ENCODE measurements at regions not wholly inside any gene's neighbourhood (a gene's known extent, or its start where the extent isn't known, plus 50 kb on each side); places are given as distances from the start of the nearest gene placed in this dataset.
"Not testable (repeated sequence)": the region's sequence is repeated elsewhere in the genome, so short reads cannot be mapped to it uniquely, and the experiment has no call there.

DNA sequence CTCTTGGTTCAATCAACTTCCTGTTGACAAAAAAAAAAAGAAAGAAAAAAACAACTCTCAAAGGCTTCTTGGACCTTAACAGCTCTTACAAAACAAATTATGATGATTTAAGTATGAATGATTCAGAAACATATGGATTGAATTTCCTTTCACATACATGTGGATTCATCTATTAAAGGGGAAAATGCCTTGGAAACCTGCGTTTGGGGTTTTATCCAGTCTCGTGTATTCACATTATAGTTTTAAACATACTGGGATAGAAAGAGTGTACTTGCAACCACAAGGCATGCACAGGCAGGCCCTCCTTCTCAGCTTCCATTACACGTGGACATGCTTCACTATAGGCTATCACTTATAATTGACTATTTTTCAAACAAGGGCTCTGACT lies 286.7 kb downstream of the INHBA start:
- Mint-ChIP-seq H3K27me3 (ENCODE audit: low read depth) (no peaks in the 10 kb centered on the region), H3K36me3 (ENCODE audit: insufficient read depth in 2 of 2) (no peaks in the 10 kb centered on the region), H3K9me3 (peaks cover 2 to 4% of the 10 kb centered on the region in 2 donors), H3K4me1 (ENCODE audit: low read depth) (no peaks in the 10 kb centered on the region), H3K27ac (no peak overlapping the region), H3K4me3 (no peak overlapping the region)
- no peak for DNase-seq
- ATAC-seq (replicated peaks in 1 of 2): no peak

DNA sequence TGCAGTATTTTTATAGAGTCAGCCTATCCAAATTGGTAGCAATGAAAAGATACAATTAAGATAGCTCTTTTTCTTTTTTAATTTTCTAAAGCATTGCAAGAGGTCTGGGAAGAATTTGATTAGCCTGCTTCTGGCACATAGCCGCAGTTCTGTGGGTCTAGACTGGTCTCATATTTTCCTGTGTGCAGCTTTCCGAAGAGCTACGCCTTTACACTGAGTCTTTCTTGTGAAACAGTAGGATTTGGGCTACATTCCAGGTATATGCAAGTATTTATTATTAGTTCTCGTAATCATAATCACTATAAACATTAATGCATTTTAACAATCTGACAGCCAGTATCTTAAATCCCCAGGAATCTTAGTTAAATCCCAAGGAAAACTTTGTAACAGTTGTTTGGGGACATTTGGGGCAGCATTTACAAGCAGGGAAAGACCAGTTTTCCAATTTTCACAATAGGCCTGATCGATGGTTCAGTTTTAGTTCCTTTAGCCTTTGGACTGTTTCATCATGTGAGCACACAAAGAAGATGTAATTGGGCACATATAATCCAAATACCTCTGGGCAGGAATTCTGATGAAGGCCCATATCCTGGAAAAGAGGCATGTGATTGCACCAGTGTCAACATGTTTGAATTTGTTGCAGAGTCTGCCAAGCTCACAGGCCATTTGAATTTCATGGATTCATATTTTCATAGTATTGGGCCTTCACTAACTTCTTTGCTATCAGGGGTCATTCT lies 287.3 kb downstream of the INHBA start:
- Mint-ChIP-seq H3K27me3 (ENCODE audit: low read depth) (no peaks in the 10 kb centered on the region), H3K36me3 (ENCODE audit: insufficient read depth in 2 of 2) (no peaks in the 10 kb centered on the region), H3K4me3 (no peak overlapping the region), H3K27ac (no peak overlapping the region), H3K4me1 (ENCODE audit: low read depth) (no peaks in the 10 kb centered on the region), H3K9me3 (peaks cover 2 to 4% of the 10 kb centered on the region in 2 donors)
- DNase-seq (no peak), ATAC-seq (replicated peaks in 1 of 2) (no peak)

DNA sequence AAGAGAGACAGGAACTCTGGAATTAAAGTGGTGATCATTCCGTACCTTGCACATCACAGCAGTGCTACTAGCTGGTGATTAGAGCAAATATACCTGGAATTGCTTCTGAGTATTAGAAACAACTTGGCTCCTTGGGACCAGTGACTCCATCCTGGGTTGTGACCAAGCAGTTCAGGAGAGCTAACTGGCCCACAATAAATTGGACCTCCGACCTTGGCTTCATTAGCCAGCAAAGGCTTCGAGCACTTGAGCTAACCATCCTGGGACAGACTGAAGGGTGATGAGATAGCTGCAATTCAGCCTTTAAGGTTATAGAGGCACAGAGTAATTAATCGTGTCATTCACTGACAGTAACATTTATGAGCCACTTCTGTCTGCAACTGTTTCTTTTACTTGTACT lies 287.8 kb downstream of the INHBA start:
- H3K27me3 Mint-ChIP-seq (ENCODE audit: low read depth): no peaks in the 10 kb centered on the region

DNA sequence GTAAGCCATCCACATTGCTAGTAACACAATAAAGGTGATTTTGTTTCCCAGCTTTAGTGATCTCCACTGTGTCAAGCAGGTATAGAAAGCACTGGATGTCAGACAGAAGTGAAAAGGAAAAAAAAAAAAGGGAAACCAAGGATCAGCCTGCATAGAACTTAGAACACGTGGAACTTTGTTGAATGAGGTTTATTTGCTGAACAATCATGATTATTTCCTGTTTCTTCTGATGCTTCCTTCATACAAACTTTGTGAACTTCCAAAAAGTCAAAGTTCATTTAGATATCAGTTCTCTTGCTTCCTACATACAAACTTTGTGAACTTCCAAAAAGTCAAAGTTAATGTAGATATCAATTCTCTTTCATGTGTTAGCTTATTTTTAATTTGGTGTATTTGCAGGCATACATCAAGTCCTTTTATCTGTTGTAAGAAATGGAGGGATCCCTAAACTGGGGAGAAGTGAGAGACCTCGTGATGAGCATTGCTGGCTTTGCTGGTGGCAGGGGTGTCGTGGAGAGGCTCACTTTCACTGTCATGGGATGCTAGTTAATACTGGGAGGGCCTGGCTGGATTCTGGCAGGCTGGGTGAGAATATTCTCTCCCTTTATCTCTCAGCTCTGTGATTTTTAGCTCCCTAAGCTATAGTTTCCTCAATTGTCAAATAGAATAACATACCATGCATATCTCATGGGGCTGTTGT lies 298.4 kb downstream of the INHBA start:
- peaks cover 0 to 1% of the 10 kb centered on the region in 2 donors for H3K36me3 Mint-ChIP-seq (ENCODE audit: insufficient read depth in 2 of 2)
- no peak overlapping the region for H3K4me3 Mint-ChIP-seq

More for the DNA sequence above, 287.8 kb downstream of the INHBA start:
- H3K27ac Mint-ChIP-seq: no peak overlapping the region
- DNase-seq (no peak), ATAC-seq (replicated peaks in 1 of 2) (no peak)
- H3K4me3 Mint-ChIP-seq: no peak overlapping the region
- H3K4me1 Mint-ChIP-seq (ENCODE audit: low read depth): no peaks in the 10 kb centered on the region
- no peaks in the 10 kb centered on the region for H3K36me3 Mint-ChIP-seq (ENCODE audit: insufficient read depth in 2 of 2)
- H3K9me3 Mint-ChIP-seq: peaks cover 2 to 4% of the 10 kb centered on the region in 2 donors

DNA sequence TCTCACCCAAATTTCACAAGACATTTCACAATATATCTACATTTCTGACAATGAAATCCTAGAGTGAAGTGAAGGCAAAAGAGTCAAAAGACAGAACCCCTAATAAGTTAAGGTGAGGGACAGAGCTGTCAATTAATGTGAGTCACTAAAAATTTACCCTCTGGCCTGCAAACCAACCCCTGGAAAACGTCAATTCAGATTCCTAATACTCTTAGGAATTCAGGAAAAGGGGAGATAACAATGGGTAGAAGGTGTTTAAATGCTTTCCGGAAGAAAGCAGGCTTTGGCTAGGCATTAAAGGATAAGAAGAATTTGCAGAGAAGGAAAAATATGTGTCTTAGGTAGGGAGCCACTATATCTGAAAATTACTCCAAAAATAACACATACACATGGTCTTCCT lies 299.6 kb downstream of the INHBA start:
- ATAC-seq (replicated peaks in 1 of 2): no peak
- DNase-seq: no peak
- H3K27ac Mint-ChIP-seq: no peak overlapping the region
- H3K4me1 Mint-ChIP-seq (ENCODE audit: low read depth): no peaks in the 10 kb centered on the region
- H3K9me3 Mint-ChIP-seq: peaks cover 6 to 8% of the 10 kb centered on the region in 2 donors
- no peaks in the 10 kb centered on the region for H3K27me3 Mint-ChIP-seq (ENCODE audit: low read depth)
- H3K4me3 Mint-ChIP-seq: no peak overlapping the region
- peaks cover 0 to 1% of the 10 kb centered on the region in 2 donors for H3K36me3 Mint-ChIP-seq (ENCODE audit: insufficient read depth in 2 of 2)

More for the DNA sequence above, 298.4 kb downstream of the INHBA start:
- Mint-ChIP-seq H3K4me1 (ENCODE audit: low read depth) (no peaks in the 10 kb centered on the region), H3K9me3 (peaks cover 6% of the 10 kb centered on the region in 2 donors), H3K27me3 (ENCODE audit: low read depth) (no peaks in the 10 kb centered on the region), H3K27ac (no peak overlapping the region)
- ATAC-seq (replicated peaks in 1 of 2) (no peak), DNase-seq (no peak)

DNA sequence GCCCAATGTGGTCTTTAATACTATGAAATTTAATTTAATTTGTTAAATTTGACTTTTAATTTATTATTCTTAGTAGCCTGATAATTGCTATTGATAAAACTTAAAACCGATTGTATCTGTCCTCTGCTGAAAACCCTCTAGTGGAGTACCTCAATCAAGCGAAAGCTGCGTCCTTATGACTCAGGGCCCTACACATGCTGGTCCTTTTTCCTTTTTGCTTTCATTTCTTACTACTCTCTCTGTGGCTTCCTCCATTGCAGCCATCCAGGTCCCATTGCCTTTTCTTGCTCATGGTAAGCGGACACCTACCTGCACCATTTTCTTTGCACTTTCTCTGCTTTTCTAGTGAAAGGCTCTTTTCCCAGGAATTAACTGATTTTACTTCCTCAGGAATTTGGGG lies 301.1 kb downstream of the INHBA start:
- H3K36me3 Mint-ChIP-seq (ENCODE audit: insufficient read depth in 2 of 2): peaks cover 0 to 1% of the 10 kb centered on the region in 2 donors
- no peaks in the 10 kb centered on the region for H3K27me3 Mint-ChIP-seq (ENCODE audit: low read depth)
- no peak for ATAC-seq (replicated peaks in 1 of 2)
- no peaks in the 10 kb centered on the region for H3K4me1 Mint-ChIP-seq (ENCODE audit: low read depth)
- no peak overlapping the region for H3K27ac Mint-ChIP-seq
- no peak for DNase-seq
- H3K4me3 Mint-ChIP-seq: no peak overlapping the region
- H3K9me3 Mint-ChIP-seq: peaks cover 5 to 9% of the 10 kb centered on the region in 2 donors

DNA sequence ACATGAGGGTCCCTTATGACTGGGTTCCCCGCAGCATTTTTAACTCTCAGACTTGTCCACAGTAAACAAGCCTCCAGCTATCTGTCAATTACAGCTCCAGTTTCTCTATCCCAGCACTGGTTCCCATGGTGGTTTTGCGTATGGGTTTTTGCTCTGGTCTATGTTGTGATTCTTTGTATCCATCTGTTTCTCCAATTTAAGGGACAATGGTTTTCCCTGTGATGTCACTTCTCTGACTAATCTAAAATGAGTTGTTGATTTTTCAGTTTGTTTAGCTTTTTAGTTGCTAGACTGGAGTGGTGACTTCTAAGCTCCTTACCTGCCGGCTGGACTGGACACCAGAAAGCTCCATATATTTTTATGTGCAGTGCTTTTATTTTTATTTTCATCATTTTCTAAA lies 303.7 kb downstream of the INHBA start:
- no peak for ATAC-seq (replicated peaks in 1 of 2)
- Mint-ChIP-seq H3K4me1 (ENCODE audit: low read depth) (no peaks in the 10 kb centered on the region), H3K4me3 (no peak overlapping the region), H3K27me3 (ENCODE audit: low read depth) (no peaks in the 10 kb centered on the region), H3K27ac (no peak overlapping the region), H3K36me3 (ENCODE audit: insufficient read depth in 2 of 2) (peaks cover 0 to 1% of the 10 kb centered on the region in 2 donors), H3K9me3 (peaks cover 5 to 9% of the 10 kb centered on the region in 2 donors)
- DNase-seq: no peak

DNA sequence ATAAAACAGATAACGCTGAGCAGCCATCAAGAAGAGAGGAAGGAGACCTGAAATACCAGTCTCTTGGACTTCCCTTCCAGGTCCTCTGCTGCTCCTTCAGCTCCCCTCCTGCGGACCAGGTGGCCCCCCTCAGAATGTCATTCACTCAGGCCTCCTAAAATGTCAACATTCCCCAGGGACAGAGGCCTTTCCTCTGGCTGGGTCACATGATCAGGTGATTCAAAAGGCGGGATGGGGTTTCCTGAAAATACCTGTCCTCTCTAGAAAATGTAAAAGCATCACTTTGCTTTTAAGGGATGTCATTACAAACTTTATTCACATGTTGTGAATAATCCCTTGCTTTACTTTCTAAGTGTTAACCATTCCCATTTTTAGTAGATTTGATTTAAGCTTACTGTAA lies 311.1 kb downstream of the INHBA start:
- Mint-ChIP-seq H3K4me1 (ENCODE audit: low read depth) (no peaks in the 10 kb centered on the region), H3K9me3 (peaks cover 1 to 10% of the 10 kb centered on the region in 2 donors), H3K27ac (no peak overlapping the region), H3K27me3 (ENCODE audit: low read depth) (no peaks in the 10 kb centered on the region), H3K4me3 (no peak overlapping the region), H3K36me3 (ENCODE audit: insufficient read depth in 2 of 2) (no peaks in the 10 kb centered on the region)
- DNase-seq: no peak
- no peak for ATAC-seq (replicated peaks in 1 of 2)

DNA sequence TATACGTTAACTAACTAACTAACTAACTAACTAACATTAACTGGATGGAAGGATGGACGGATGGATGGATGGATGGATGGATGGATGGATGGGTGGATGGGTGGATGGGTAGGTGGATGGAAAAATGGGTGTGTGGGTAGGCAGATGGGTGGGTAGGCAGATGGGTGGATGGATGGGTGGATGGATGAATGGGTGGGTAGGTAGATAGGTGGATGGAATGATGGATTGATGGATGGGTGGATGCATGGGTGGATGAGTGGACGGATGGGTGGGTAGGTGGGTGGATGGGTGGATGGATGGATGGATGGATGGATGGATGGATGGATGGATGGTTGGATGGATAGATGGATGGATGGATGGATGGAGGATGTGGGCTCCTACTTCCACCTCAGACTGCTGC lies 314.0 kb downstream of the INHBA start:
- H3K27me3 Mint-ChIP-seq (ENCODE audit: low read depth); H3K36me3 Mint-ChIP-seq (ENCODE audit: insufficient read depth in 2 of 2); H3K4me3 Mint-ChIP-seq; ATAC-seq (replicated peaks in 1 of 2); H3K27ac Mint-ChIP-seq; DNase-seq; H3K9me3 Mint-ChIP-seq; H3K4me1 Mint-ChIP-seq (ENCODE audit: low read depth): not testable (repeated sequence)

DNA sequence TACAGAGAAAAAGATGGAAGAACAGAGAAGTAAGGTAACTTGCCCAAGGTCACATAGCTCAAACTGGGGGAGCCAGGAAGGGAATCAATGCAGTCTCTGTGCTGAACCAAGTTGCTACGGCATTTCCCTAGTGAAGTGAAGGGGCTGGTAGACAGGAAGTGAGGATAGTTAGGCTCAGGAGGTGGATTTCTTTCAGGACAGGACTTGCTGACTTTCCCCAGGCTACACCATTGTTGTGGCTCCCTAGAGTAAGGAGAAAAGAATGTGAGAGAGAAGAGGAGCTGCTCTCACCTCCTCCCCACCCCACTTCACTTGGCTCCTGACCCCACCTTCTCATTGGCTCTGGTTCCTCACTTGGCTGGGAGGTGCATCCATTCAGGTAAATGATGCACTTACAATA lies 316.9 kb downstream of the INHBA start:
- H3K27me3 Mint-ChIP-seq (ENCODE audit: low read depth): no peaks in the 10 kb centered on the region
- no peak for ATAC-seq (replicated peaks in 1 of 2)
- H3K4me1 Mint-ChIP-seq (ENCODE audit: low read depth): no peaks in the 10 kb centered on the region
- H3K9me3 Mint-ChIP-seq: peaks cover 6 to 7% of the 10 kb centered on the region in 2 donors
- no peak overlapping the region for H3K27ac Mint-ChIP-seq
- DNase-seq: no peak
- peaks cover 0 to 2% of the 10 kb centered on the region in 2 donors for H3K36me3 Mint-ChIP-seq (ENCODE audit: insufficient read depth in 2 of 2)
- no peak overlapping the region for H3K4me3 Mint-ChIP-seq

DNA sequence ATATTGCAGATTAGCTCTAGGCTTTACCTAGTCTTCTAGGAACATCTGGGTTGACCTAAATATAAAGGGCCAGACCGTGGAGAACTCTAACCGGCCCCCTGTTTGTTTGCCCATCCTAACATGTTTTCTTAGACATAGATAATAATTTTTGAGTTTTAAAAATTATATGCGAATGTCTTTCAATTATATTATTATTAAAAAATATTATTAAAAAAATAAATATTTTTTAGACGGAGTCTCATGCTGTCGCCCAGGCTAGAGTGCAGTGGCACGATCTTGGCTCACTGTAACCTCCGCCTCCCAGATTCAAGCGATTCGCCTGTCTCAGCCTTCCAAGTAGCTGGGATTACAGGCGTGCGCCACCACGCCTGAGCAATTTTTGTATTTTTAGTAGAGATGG lies 318.5 kb downstream of the INHBA start:
- H3K4me1 Mint-ChIP-seq (ENCODE audit: low read depth): no peaks in the 10 kb centered on the region
- ATAC-seq (replicated peaks in 1 of 2) (no peak), DNase-seq (no peak)
- no peak overlapping the region for H3K27ac Mint-ChIP-seq
- no peak overlapping the region for H3K4me3 Mint-ChIP-seq
- H3K9me3 Mint-ChIP-seq: peaks cover 6 to 7% of the 10 kb centered on the region in 2 donors
- H3K36me3 Mint-ChIP-seq (ENCODE audit: insufficient read depth in 2 of 2): peaks cover 0 to 2% of the 10 kb centered on the region in 2 donors
- H3K27me3 Mint-ChIP-seq (ENCODE audit: low read depth): no peaks in the 10 kb centered on the region

DNA sequence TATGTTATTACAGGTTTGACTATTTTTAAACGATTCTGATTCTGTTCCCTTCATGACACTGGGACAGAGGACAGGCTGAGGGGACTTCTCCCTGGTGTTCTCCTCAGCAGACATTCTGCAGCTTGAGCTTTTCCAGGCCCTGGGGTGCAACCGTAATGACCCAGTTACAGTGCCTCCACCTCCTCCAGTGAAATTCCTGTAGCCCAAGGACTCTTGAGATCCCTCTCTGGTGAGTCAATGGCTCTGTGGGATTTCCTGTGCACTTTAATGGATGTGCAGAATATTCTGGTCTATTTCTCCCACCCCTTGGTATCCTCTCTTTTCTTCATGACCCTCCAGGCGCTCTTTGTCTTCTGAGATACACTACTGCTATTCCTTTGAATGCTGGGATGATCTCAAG lies 319.3 kb downstream of the INHBA start:
- no peak overlapping the region for H3K4me3 Mint-ChIP-seq
- ATAC-seq (replicated peaks in 1 of 2) (no peak), DNase-seq (no peak)
- H3K27ac Mint-ChIP-seq: no peak overlapping the region
- no peaks in the 10 kb centered on the region for H3K27me3 Mint-ChIP-seq (ENCODE audit: low read depth)
- H3K36me3 Mint-ChIP-seq (ENCODE audit: insufficient read depth in 2 of 2): peaks cover 0 to 2% of the 10 kb centered on the region in 2 donors
- H3K4me1 Mint-ChIP-seq (ENCODE audit: low read depth): no peaks in the 10 kb centered on the region
- peaks cover 6 to 7% of the 10 kb centered on the region in 2 donors for H3K9me3 Mint-ChIP-seq

DNA sequence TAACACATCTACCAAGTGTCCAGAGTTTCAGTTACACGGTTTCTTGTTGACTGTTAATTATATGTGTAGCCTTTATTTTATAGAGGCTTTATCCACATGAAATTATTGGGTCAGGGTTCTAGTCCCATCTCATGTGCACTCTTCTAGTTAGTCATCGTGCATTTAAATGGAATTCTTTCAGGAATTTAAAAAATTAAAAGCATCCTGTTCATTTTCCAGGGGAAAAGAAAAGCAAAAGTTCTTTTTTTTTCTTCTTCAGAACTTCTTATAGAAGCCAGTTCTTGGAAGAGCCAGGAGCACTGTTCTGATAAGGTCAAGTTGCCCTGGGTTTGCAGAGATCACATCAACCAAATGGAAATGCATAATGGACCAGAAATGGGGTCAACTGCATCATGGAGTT lies 324.7 kb downstream of the INHBA start:
- DNase-seq: no peak
- Mint-ChIP-seq H3K27me3 (ENCODE audit: low read depth) (no peaks in the 10 kb centered on the region), H3K4me1 (ENCODE audit: low read depth) (no peaks in the 10 kb centered on the region), H3K4me3 (no peak overlapping the region), H3K36me3 (ENCODE audit: insufficient read depth in 2 of 2) (peaks cover 0 to 2% of the 10 kb centered on the region in 2 donors), H3K9me3 (peaks cover 0 to 4% of the 10 kb centered on the region in 2 donors), H3K27ac (no peak overlapping the region)
- ATAC-seq (replicated peaks in 1 of 2): no peak

Measured in activated T-cell treated with anti-CD3 and anti-CD28 coated beads, Interleukin-2, amount 50 U/mL, for 72 hours (primary cell).